ENCODE measurements at regions not wholly inside any gene's neighbourhood (a gene's known extent, or its start where the extent isn't known, plus 50 kb on each side); places are given as distances from the start of the nearest gene placed in this dataset.

- TF ChIP-seq CTCF (IDR thresholded peaks at IDR 0.05) (peak; percentile 17 to 59 (median 40)), POLR2A (IDR thresholded peaks at IDR 0.05) (no peak)
Measured at GRCh38 chr5:128844354-128844923, 120.8 kb upstream of the SLC27A6 start.

Measured in heart left ventricle (tissue), 13 donors.